Cardiac fibroblast (primary cell): ENCODE measurements at regions not wholly inside any gene's neighbourhood (a gene's known extent, or its start where the extent isn't known, plus 50 kb on each side); places are given as distances from the start of the nearest gene placed in this dataset.
"Not testable (repeated sequence)": the region's sequence is repeated elsewhere in the genome, so short reads cannot be mapped to it uniquely, and the experiment has no call there.

Experiments used
- DNase-seq, 2 donors: peaks; one replicate each; pipeline versions ENCODE4 v3.0.0 to v3.0.0-alpha.2; 2010; ENCODE audit warnings: low read depth in 2 of 2
- H3K4me3 ChIP-seq, 2 donors: replicated peaks in 1 of 2; 1 replicate in 1 of 2; 2 replicates in 1 of 2; pipeline ENCODE4 v1.5.1; 2011; ENCODE audit warnings: low read depth in 2 of 2, low read length in 2 of 2, mild to moderate bottlenecking in 2 of 2, moderate library complexity in 1 of 2
- TF ChIP-seq, protein P1 (sequence below): IDR thresholded peaks from one replicate; pipeline ENCODE4 v1.5.1; 2011; ENCODE audit warnings: low read depth, mild to moderate bottlenecking, low read length, inconsistent platforms

GRCh38 chr14:85075694-85076476 is 454.1 kb upstream of the FLRT2 start:
- DNase-seq, result no peak
- TF ChIP-seq, protein P1, sequence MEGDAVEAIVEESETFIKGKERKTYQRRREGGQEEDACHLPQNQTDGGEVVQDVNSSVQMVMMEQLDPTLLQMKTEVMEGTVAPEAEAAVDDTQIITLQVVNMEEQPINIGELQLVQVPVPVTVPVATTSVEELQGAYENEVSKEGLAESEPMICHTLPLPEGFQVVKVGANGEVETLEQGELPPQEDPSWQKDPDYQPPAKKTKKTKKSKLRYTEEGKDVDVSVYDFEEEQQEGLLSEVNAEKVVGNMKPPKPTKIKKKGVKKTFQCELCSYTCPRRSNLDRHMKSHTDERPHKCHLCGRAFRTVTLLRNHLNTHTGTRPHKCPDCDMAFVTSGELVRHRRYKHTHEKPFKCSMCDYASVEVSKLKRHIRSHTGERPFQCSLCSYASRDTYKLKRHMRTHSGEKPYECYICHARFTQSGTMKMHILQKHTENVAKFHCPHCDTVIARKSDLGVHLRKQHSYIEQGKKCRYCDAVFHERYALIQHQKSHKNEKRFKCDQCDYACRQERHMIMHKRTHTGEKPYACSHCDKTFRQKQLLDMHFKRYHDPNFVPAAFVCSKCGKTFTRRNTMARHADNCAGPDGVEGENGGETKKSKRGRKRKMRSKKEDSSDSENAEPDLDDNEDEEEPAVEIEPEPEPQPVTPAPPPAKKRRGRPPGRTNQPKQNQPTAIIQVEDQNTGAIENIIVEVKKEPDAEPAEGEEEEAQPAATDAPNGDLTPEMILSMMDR, result no peak
- no peak overlapping the region for H3K4me3 ChIP-seq

DNA sequence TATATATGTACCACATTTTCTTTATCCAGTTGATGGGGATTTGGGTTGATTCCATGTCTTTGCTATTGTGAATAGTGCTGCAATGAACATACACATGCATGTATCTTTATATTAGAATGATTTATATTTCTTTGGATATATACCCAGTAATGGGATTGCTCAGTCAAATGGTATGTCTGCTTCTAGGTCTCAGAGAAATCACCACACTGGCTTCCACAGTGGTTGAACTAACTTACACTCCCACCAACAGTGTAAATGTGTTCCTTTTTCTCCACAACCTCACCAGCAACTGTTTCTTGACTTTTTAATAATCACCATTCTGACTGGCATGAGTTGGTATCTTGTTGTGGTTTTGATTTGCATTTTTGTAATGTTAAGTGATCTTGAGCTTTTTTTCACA is 452.2 kb upstream of the FLRT2 start:
- not testable (repeated sequence) for H3K4me3 ChIP-seq, DNase-seq

- H3K4me3 ChIP-seq, result no peak overlapping the region
- TF ChIP-seq, protein P1, result no peak
- no peak for DNase-seq
These were observed 449.9 kb upstream of the FLRT2 start for GRCh38 chr14:85079842-85080730.

DNA sequence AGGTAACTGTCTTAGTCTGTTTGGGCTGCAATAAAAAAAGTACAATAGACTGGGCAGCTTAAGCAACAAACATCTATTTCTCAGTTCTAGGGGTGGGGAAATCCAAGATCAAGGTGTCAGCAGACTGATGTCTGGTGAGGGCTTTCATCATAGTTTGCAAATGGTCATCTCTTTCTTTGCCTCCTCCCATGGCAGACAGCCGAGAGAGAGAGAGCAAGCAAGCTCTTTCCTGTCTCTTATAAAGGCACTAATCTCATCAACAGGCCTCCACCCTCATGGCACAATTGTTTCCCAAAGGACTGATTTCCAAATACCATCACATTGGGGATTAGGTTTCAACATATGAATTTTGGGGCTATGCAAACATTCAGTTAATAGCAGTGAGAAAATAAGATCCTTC is 445.6 kb upstream of the FLRT2 start:
- TF ChIP-seq, protein P1, result no peak
- H3K4me3 ChIP-seq, result no peak overlapping the region
- DNase-seq, result no peak

- DNase-seq, result no peak
- H3K4me3 ChIP-seq, result no peak overlapping the region
- TF ChIP-seq, protein P1, result no peak
These were observed 444.0 kb upstream of the FLRT2 start for GRCh38 chr14:85085981-85086380.

GRCh38 chr14:85087201-85087600 is 442.7 kb upstream of the FLRT2 start:
- peak in 1 of 2 donors; percentile 43 for DNase-seq
- no peak overlapping the region for H3K4me3 ChIP-seq
- TF ChIP-seq, protein P1, result no peak

- H3K4me3 ChIP-seq, result no peak overlapping the region
- peak in 1 of 2 donors; percentile 42 for DNase-seq
- TF ChIP-seq, protein P1, result no peak
These were observed 441.8 kb upstream of the FLRT2 start for GRCh38 chr14:85088192-85088591.
